NCI-H526 (cell line): ENCODE measurements at regions not wholly inside any gene's neighbourhood (a gene's known extent, or its start where the extent isn't known, plus 50 kb on each side); places are given as distances from the start of the nearest gene placed in this dataset.

Source experiments
- DNase-seq, 2 experiments: peaks; one replicate each; lab custom pipeline; 2025; lab: John Stamatoyannopoulos, UW

GRCh38 chr2:180660881-180661685 is 319.3 kb upstream of the UBE2E3 start:
- DNase-seq = no peak

DNA sequence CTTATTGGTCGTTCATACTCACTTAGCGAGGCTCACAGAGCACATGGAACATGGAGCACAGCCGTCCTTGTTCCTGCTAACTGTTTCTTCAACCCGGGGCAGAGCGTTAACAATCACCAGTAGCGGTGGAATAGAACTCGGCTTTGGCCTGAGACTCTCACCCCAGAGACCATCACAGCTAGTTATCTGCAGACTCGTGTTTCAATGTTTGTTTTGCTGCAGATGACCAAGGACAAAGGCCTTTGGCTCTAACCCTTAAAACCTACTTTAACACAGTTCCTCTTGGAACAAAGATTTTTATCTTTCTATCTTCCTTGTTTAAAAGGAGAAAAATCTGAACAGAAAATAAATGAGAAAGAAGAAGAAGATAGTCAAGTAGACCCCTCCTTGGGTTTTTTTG is 320.2 kb upstream of the UBE2E3 start:
- no peak for DNase-seq

- DNase-seq = no peak
Measured at GRCh38 chr2:180657054-180657453, 323.4 kb upstream of the UBE2E3 start.

DNA sequence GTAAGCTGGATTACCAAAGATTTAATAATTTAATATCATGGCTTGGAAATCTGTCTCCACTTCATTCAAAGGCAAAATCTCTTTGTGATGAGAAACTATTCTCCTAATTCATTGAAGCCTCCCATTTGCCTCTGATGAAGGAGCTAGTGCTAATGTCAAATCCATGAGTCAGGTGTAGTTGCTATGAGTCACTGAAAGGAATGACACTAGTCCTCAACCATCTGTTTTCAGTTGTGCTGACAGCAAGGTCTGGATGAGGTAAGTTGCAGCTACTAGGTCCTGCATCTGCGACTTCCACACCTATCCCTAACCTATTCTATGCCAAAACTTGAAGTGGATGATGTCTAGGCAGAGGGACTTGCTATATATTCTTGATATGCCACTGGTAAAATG is 324.0 kb upstream of the UBE2E3 start:
- DNase-seq = no peak

DNA sequence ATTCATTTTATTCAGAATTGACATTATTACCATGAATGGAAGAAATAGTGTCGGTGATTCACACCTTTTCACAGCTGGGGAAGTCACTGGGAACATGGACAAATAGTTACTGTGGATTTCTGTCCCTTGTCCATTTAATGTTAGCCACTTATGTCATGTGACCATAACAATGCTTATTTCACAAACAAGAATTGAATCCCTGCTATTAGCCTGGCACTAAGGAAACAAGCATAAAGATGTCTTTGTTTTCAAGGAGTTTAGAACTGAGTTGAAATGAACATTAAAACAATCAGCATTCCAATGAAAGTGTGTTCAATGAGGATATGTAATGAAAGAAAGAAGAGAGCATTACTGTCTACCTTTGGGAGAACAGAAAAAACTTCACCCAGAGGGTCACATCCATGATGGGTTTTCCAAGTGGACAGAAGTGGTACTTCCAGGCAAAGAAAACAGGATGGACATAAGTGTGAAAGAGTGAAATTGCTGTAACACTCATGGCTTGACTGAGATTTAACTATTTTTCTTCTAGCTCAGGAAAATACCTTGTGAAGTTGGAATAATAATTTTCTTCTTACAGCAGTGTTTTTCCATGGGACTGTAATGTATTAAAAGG is 324.5 kb upstream of the UBE2E3 start:
- no peak for DNase-seq

- DNase-seq = no peak
Measured at GRCh38 chr2:180655393-180655792, 325.0 kb upstream of the UBE2E3 start.

DNA sequence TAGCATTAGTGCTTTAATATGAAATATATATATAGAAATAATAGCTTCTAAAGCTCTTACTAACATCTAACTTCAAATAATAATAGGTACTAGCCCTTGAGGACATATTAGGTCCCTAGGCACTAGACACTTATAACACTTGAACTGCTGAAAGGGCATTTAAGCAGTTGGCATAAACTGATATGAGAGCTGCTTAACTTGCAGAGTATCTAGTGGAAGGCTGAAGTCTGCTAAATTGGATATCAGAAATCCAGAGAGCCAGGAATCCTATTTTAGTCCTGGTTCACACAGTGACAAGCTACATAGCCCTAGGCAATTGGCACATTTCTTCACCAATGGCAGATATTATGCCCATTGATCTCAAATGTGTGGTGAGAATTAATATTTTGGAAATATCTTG is 326.9 kb upstream of the UBE2E3 start:
- DNase-seq = no peak

GRCh38 chr2:180652794-180653193 is 327.6 kb upstream of the UBE2E3 start:
- no peak for DNase-seq

DNA sequence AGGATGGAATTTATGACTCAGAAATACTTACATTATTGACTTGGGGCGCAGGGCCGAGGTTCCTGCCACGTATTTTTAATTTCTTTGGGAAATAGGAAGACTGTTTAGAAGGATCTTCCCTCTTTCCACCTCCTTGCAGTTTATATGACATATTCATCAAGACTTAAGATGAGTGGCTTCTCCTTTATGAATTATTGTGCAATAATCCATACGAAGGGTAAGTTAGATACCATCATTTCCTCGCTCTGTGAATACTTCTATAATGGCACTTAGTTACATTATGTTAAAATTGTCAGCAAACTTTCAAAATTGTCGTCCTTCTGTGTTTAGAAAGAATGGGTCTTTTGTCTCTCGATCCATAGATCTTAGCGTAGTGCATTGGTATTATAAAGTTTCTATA is 328.8 kb upstream of the UBE2E3 start:
- no peak for DNase-seq

GRCh38 chr2:180647621-180648020 is 332.8 kb upstream of the UBE2E3 start:
- no peak for DNase-seq

- no peak for DNase-seq
Measured at GRCh38 chr2:180647221-180647620, 333.2 kb upstream of the UBE2E3 start.

DNA sequence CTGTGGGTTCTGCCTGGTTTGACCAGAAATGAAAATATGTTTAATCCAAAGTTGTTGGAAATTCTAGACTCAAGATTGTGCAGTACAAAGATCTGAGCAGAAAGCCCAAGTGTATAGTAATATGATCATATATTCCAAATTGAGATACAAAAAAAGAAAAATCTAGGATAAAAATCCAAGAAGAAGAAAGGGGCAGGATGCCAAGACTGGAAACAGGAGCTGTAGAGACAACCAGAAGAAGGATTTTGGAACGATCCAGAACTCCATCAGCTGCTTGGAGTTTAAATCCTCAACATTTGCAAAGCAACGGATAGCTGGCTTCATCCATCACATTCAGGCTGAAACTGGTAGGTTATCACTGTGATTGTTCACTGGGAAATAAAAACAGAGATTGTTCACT is 333.6 kb upstream of the UBE2E3 start:
- DNase-seq = no peak

GRCh38 chr2:180644709-180645108 is 335.7 kb upstream of the UBE2E3 start:
- no peak for DNase-seq

GRCh38 chr2:180630756-180631155 is 349.6 kb upstream of the UBE2E3 start:
- DNase-seq = no peak

GRCh38 chr2:180625006-180625844 is 355.2 kb upstream of the UBE2E3 start:
- DNase-seq = peak in 1 of 2 experiments; percentile 4

DNA sequence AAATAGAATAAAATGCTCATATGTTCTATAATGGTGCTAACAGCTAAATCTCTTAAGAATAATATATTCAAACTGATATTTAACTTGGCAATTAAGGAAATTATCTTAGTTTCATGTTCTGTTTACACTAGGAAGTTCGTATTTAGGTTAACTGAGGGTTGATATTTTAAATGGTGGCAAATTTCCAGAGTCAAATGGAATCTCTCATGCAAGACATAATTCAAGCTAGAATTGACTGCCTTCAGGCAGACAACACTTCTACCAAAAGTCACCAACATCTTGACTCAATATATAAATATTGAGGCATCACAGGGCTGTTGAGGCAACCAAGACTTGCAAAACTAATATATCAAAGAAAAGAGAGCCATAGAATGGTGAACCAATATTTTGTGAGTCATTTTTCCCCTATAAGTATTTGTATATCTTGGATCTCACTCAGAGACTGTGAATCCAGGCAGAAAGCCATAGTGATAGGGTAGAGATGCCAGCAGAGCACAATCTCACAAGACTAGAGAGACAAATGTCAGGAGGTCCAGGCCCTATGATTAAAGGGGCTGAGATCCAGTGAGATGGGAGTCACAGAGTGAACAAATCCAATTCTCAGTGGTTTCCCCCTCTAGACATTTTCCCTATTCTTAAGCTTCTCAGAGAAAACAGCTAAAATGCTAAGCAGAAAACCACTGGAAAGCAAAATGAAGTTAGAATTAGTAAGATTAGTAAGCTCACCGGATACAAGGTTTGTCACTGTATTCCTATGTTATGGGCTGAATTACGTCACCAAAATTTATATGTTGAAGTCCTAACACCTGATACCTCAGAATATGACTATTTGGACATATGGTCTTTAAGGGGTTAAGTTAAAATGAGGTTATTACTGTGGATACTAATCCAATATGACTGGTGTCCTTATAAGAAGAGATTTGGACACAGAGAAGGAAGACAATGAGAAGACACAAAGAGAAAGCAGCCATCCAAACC is 358.2 kb upstream of the UBE2E3 start:
- DNase-seq = no peak

DNA sequence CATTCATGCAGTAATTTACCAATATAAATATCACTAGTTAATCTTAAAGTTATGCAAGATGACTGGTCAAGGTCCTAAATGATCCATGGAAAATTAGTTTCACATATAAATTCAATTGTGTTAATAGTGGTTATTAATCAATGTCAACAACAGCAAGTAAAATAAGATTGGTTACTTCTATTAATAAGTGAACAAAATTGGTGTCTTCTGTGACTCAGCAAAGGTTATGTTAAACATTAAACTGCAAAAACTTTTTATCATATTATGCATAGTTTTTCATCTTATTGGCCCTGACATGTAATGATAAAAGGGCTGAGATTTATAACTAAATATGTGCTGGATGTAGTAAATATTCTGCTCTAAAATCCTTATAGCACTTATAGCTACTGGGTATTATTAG is 359.0 kb upstream of the UBE2E3 start:
- DNase-seq = no peak

DNA sequence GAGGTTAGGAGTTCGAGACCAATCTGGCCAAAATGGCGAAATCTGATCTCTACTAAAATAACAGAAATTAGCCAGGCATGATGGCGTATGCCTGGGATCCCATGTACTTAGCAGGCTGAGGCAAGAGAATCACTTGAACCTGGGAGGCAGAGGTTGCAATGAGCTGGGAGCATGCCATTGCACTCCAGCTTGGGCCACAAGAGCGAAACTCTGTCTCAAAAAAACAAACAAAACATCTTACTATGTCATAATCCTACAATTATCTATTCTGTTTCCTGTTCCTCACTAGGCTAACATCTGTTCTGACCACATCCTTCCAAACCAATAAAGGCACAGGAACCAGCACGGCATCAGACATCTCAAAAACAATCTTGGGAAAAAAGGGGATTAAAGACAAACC is 361.8 kb upstream of the UBE2E3 start:
- DNase-seq = no peak

DNA sequence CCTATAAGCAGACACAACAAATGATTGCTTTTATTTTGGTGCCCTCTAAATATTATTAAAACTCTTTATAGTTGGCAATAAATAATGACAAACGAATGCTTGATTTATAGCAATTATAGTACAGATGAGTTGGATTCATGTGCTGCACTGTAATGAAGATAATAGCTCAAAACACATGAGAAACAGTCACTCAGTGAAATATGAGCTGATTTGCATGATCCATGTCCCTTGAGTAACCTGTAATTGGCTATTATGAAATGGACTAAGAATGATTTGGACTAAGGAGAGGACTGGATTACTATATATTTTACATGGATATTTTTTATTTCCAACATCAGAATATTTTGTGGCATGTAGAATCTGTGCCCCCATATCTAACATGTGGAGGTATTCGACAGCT is 365.6 kb upstream of the UBE2E3 start:
- peak in 1 of 2 experiments; percentile 5 for DNase-seq

DNA sequence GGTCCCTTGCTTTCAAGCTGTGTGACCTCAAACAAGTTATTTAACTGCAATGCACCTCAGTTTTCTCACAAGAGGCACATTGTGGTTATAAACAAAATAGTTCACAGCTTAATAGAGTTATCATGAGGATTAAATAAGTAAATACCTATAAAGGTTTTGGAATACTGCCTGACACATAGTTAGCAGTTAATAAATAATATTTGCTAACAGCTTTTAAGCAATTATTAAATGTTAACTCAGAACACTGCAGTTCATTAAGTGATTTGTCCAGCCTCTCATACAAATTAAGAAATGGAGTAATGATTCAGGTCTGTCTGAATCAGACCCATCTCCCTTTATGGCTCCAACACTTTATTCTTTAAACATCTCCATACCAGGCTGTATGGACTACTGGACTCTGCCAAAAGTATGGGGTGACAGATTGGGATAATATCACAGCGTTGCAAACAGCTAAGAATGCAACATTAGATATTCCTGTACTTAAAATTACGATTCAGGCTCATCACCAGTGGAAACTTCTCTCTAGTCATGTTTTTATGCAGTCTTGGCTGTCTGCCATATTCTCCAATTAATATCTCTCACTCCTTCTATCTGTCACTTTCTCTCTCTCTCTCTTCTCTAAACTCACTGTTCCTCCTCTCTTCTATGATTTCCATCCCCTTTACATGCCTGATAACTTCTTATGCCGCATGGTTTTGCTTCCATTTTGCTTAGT is 370.6 kb upstream of the UBE2E3 start:
- no peak for DNase-seq

- DNase-seq = peak; percentile 53 to 71
Measured at GRCh38 chr2:180607514-180608049, 372.8 kb upstream of the UBE2E3 start.
